GM23248 (cell line): ENCODE measurements at regions not wholly inside any gene's neighbourhood (a gene's known extent, or its start where the extent isn't known, plus 50 kb on each side); places are given as distances from the start of the nearest gene placed in this dataset.

Source experiments
- EZH2 ChIP-seq: fragments of 200-600 bp; sonication (generic); IDR thresholded peaks from 2 replicates; pipeline ENCODE4 v1.6.1; 2018; ENCODE audit warnings: antibody characterized with exemption, mild to moderate bottlenecking; ENCODE audit not compliant: insufficient read depth, poor library complexity, severe bottlenecking
- EZH2phosphoT487 ChIP-seq: fragments of 200-600 bp; sonication (generic); IDR thresholded peaks from 2 replicates; pipeline ENCODE4 v1.6.1; 2018; ENCODE audit warnings: antibody characterized with exemption, moderate library complexity, mild to moderate bottlenecking, low read depth; ENCODE audit not compliant: insufficient read depth

DNA sequence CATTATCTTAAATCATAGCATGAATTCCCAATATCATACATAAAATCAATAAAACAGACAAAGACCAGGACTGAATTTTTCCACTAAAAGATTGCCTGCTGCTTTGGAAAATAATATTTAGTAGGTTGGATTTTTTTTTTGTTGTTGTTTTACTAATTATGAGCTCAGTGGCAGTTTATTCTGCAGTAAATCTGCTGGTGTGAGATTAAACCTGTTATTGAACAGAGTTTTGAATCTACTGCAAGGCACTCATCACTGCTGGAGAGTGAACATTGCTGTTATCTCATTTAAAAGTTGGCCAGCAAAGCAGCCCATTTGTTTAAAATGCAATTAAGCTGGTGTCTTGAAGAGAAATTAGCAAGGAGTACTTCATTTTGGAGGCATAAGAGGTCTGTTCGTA lies 986.1 kb downstream of the ADGRL2 start:
- TF ChIP-seq EZH2 = no peak
- no peak for TF ChIP-seq EZH2phosphoT487
